NCI-H1694 treated with DMSO at 0.1 percent for 48 hours (cell line): ENCODE measurements at regions not wholly inside any gene's neighbourhood (a gene's known extent, or its start where the extent isn't known, plus 50 kb on each side); places are given as distances from the start of the nearest gene placed in this dataset.

Experiments used
- DNase-seq: peaks from one replicate; lab custom pipeline; 2025; lab: John Stamatoyannopoulos, UW

DNA sequence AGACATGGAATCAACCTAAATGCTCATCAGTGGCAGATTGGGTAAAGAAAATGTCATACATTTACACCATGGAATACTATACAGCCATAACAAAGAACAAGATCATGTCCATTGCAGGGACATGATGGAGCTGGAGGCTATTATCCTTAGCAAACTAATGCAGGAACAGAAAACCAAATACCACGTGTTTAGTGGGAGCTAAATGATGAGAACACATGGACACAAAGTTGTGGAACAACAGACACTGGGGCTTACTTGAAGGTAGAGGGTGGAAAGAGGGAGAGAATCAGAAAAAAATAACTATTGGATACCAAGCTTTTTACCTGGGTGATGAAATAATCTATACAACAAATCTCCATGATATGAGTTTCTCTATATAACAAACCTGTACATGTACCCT lies 701.3 kb downstream of the TBC1D32 start:
- no peak for DNase-seq

DNA sequence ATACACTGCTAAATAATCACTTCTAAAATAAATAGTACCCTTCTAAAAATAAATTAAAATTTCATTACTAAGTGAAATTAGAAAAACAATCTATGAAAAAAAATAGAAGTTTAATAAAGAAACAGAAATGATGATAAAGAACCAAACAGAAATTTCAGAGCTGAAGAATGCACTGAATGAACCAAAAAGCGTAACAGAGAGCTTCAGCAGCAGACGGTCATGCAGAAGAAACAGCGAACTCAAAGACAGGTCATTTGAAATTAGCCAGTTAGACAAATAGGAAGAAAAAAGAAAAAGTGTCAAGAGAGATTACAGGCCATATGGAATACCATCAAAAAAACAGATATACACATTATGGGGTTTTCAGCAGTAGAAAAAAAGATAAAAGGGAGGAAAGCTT lies 706.7 kb downstream of the TBC1D32 start:
- no peak for DNase-seq

DNA sequence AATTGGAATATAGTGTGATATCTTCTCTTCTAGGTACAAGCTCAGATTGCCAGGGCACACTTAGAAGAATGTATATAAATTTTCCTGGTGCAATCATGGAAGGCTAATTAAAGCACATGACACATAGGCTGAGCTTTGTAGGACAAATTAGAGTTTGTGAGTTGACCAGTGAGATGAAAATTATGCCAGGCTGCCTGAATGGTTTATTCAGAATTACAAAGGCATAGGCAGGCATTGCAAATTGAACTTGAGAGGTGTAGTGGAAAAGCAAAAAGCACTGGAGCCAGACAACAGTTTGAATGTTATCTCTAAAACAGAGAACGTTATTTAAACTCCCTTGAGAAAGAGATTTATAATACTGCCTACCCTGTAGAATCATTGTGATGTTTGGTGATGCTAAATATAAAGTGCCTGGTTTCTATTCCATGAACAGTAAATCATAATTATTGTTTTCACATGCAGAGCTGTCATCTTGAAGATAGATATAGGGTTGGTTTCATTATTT lies 712.1 kb downstream of the TBC1D32 start:
- no peak for DNase-seq

DNA sequence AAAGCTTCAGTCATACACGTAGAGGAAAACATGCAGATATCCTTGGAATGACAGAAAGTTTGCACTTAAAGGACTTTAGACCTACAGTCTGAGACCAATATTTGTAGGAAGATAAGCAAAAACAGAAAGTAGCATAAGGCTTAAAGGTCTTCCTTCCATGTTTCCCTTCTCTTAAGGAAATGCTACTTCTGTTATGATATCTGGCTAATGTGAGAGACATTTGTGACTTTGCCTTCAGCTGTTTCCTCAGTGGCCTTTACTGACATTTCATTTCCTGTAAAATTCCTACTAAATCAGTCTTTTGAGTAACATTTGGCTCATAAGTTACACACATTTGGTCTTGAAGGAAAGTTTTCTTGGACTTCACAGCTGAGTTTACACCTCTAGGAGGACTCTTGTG lies 713.4 kb downstream of the TBC1D32 start:
- no peak for DNase-seq

DNA sequence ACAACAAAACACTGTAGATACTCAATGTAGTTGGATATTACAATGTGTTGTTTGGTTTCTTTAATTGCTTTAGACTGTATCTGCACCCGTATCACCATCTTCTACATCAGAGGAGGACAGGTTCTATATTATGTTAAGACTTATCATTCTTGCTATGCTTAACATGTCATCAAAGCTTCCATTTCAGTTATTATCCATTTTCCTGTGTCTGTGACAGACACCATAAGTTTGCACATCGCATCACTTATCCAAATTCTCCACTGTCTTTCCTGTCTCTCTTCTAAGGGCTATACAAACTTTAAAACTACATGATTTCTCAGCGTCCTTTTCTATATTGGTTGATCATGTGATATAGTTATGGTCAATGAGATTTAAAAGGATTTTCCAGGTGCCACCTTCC lies 719.0 kb downstream of the TBC1D32 start:
- no peak for DNase-seq

DNA sequence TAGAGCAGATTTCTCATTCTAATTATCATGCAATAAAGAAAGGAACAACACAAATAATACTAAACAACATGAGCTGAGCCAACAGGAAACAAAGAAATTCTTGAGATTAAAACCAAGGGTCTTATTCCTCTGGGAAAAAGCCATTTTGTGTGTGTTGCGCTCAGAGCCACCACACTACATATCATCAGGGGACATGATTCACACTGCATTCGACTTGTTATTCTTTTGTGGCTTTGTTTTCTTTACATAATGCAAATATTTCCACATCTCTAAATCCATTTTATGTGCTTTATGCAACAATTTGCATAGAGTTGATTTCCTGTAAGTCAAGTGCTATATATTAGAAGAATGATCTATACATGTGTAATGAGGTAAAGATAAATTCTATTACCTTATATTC lies 719.6 kb downstream of the TBC1D32 start:
- no peak for DNase-seq

DNA sequence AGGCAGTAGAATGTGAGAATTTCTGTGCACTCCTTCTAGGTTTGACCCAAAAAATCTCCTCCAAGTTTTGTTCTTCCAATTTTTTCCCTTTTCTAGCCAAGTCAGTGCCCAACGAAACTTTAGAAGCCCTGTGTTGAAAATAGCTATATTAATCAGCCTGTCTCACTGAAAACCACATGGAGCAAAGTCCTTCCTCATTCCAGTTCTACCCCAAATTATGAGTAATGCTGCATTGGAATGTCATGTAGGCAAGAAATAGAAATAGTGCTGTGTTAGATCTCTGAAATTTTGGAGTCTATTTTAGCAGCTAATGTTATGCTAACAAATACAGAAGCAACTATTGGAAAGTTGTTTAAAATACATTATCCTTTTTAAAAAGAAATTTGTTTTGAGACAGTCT lies 725.5 kb downstream of the TBC1D32 start:
- DNase-seq, result no peak

DNA sequence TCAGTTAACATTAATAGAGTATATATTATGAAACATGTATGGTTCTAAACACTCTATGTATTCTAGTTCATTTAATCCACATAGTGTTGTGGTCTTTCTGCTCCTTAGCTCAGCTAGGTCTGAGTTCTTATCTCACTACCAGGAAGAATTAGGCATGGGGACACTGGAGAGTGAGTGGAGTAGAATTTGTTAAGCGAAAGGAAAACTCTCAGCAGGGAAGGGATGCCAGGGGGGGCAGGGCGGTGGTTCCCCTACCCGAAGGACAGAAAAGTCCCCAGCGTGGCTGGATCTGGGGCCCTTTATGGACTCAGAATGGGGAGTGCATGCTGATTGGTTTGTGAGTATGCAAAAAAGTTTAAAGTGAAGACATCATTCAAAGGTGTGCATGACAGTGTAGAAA lies 727.5 kb downstream of the TBC1D32 start:
- no peak for DNase-seq

DNA sequence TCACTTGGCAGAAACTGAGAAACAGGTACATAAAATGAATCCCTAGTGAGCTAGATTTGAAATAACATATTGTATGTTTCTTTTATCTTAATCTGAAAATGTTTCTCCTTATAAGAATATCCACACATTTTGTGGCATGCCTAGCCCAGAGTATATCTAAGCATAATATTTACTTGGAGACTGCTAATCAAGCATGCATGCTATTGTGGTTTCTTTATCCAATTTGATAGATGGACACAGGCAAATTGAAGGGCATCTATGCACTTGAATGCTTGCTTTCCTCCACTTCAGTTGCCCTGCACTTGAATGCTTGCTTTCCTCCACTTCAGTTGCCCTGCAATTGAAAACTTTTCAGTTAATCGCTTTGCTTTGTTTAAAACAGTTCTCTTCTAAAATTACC lies 729.8 kb downstream of the TBC1D32 start:
- no peak for DNase-seq

DNA sequence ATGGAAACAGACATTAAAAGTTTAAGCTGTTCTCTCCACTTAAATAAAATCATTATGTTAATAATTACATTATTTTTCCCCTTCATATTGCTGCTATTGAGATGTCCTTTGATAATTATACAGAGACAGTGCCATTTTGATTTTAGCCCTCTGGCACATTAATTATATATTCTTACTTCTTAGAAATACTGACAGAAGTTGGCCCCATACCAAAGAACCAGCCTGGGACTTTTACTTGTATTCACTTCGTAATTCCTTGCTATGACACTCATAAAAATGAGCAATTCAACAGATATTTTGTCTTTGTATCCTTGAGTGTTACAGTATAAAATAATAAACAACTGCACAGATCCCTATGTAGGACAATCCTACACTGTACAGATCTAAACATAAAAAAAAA lies 743.7 kb downstream of the TBC1D32 start:
- DNase-seq, result no peak

DNA sequence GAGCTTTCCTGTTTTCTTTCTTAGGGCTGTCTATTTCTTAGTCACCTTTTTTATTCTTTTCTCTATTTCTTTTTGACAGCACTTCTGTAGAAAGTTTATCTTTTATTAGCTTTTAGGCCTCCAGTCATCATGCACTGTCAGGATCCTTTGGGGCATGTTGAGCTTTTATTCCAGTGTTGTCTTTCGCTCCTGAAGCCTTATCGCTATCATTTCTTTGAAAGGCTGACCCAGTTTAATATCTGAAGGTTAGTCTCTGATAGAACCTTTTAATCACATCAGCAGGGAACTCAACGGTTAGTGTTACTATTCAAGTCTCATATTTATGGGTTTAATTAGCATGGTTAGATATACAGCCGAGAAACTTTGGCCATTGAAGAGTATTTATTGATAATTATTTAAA lies 745.9 kb downstream of the TBC1D32 start:
- DNase-seq, result no peak

DNA sequence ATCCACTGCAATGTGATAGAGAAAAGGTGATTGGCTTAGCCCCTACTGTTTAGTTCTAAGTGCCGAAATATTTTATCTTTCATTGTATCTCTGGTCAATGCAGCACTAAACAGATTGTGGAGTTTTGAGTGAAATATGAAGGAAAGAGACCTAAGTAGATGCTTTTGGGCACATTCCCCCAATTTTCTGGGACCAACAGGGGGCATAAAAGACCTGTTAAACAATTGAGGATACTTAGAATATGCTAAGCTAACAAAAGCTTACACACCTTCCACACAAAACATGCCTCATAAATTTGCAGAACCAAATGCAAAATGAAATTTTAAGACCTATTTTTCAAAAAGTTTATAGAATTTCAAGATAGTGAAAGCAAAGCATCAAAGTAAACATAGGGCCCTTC lies 746.9 kb downstream of the TBC1D32 start:
- DNase-seq, result no peak

DNA sequence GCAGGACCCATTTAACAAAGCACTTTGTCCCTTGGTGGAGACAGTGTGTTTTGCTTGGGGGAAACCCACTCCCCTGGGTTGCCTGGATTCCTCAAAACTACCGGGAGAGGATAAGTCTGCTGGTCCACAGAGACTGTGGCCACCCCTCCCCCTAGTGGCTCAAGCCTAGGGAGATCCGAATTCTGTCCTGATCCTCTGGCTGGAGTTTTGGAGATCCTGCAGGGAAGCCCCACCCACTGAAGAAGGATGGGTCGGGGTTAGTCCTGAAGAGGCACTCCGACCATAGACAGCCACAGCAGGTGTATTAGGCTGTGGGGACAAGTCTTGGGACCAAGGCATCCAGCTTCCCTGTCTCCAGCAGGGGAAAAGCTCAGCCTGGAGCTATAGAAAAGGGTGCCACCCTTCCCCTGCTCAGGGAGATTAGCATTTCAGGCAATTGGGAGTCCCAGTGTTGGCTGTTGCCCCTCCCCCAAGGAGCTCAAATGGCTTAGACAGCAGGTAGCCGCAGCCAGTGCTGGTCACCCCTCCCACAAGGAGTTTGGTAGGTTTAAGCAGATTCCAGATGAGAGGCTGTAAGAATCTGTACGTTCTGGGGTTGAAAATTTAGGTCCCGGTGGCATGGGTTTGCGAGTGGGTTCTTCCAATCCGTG lies 750.0 kb downstream of the TBC1D32 start:
- no peak for DNase-seq

DNA sequence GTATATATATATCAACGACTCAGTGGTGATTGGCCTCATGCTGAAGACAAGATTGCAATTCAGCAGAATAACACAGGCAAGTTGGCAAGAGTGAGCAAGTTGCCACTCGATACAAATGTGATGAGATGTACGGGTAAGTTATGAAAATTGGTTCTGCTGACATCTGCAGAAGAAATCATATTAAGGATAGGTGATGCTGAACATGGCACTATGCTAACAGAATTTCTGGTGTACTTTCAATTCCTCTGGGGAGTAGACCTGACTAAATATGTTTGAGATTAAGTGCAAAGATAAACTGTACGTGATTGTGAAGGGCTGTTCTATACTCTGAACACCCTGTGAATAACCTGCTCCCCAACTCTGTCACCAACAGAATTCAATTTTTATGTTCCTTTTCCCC lies 758.2 kb downstream of the TBC1D32 start:
- DNase-seq, result no peak

DNA sequence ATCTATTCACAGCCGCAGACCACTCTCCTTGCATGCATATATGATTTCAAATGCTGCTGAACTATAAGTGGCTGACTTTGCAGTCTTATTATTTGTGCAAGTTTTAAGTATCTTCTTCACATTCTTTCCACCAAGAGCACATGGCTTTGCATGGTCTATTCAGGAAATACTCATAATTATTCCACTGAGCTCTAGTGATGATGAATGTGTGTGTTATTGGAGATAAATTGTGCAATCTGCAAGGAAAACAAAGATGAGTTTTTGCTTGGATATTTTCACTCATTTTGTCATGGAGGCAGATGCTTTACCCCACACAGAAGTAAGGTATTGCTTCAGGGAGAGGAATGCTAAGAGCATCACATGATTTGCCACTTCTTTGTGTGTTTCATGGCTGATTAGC lies 764.6 kb downstream of the TBC1D32 start:
- DNase-seq, result no peak

DNA sequence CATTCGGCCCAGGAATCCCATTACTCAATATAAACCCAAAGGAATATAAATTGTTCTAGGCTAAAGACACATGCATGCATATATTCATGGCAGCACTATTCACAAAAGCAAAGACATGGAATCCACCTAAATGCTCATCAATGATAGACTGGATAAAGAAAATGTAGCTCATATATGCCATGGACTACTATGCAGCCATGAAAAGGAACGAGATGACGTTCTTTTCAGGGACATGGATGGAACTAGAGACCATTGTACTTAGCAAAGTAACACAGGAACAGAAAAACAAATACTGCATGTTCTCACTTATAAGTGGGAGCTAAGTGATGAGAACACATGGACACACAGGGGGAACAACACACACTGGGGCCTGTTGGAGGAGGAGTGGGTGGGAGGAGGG lies 769.5 kb downstream of the TBC1D32 start:
- no peak for DNase-seq

DNA sequence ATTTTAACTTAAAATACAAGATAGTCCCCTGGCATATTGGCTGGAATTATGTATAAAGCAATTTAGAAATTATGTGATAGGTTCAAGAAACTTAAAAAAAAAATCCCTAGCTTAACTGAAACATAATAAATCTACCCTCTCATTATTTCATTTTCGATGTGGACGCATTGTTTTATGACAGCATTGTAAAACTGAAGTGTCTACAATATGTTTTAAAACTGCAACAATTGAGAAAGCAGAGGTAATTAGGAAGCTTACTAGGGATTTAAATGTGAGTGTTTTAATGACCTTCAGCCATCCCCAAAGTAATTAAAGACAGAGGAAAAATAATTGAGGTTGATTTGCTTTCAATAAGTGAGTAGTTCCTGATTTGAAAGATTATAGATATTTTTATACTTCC lies 776.0 kb downstream of the TBC1D32 start:
- DNase-seq, result no peak

DNA sequence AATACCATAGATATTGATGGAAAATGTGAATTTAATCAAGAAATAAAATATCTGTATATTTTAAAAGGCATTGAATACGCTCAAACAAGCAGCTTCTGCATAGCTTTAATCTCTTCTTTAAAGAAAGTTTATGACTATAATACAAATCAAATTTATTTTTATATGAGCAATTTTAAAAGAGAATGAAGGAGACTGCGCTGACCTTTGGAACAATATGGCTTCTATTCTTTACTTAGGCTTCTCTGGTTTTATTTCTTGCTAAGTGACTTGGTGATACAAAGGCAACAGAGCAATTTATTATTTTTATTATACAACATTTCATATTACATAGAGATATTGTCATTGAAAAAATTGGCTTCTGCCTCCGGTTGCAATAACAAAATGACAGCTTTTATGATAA lies 776.7 kb downstream of the TBC1D32 start:
- no peak for DNase-seq

DNA sequence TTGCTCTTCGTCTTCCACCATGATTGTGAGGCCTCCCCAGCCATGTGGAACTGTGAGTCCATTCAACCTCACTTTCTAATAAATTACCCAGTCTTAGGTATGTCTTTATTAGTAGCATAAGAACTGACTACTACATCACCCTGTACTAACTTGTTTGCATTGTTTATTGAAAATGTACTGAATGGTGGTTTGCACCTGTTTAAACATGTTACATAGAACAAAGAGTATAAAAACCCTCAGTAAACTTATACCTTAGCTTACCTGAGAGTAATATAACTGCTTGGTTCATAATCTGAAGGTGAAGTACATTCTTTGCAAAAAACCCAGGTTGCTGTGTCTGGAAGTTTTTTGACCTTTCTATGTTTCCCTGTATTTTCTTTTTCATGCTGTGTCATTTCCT lies 777.8 kb downstream of the TBC1D32 start:
- no peak for DNase-seq

DNA sequence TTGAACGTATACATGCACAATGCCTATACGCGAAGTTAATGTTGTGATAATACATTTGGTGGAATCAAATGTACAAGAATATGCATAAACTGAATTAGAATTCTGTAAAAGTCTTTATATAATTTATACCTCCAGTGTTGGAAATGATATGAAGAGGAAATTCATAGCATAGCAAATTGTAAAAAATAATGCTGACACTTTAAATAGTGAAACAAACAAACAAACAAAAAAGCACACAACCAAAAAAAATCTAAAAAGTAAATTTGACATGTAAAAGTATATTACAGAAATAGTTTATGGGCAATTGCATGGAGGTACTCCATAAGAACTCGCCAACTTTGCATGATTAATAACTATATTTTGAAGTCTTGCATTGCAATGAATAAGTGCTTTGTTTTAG lies 780.9 kb downstream of the TBC1D32 start:
- no peak for DNase-seq

DNA sequence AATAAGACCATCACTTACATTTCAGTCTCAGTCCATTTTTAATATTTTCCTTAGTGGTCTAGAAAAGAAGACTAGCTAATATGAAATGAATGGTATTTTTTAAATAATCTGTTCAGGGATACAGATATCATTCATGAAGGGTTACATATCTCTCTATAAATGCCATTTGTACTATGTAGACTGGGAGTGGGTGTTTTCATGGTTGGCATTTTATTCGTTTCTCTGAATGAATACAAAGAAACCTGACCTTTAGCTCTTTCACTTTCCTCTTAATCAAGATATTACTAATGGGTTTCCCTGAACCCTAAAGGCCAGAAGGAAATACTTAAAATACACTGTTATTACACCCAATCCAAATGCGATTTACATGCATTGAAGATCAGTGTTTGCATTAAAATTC lies 788.9 kb downstream of the TBC1D32 start:
- no peak for DNase-seq

DNA sequence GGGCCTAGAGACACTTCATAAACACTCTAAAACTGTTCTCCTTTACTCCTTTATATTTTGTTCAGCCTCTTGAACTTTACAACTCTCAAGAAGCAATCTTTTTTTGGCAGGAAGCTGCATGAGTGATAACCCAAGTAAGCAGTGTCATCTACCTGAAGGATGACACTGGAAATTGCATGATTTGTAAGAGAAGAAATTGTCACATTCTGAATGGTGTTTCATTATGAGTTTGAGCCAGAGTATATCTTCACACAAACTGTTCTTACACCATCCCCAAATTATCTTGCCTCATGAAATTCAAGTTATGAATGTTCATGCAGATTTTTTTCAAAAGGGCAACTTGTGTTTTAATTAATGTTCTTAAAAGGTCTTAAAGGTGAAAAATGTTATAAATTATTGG lies 799.3 kb downstream of the TBC1D32 start:
- no peak for DNase-seq

DNA sequence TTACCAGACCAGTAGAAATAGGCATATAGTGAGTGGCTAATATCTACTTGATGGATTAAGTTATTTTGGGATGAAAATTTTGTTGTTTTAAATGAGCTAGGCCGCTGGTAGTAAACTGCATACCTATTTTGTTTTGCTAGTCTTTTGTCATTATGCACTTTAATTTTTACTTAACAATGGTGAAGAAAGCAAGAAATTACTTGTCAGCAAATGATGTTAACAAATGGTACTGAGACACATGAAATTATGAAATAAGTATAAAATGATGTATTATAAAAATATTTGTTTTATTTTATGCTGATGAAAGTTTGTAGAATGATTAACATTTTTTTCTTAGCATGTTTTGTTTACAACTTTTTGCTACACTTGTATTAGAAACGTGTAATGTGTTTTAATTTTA lies 807.7 kb downstream of the TBC1D32 start:
- DNase-seq, result no peak

DNA sequence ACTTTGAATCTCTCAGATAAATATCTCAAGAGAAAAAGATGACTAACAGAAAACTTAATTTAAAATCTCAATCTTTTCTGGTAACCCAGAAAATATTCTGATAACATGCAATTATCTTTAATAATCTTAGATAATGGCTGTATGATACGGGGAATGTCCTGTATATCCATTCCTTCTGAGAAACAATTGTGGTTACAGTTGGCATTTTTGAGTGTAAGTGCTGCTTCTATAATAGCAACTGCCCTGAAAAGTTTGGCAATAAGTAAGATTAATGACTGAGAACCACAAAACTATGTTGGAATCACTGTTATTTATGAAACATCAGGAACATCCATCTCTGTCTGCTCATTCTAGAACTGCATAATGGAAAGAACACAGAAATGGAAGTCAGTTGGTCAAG lies 819.7 kb downstream of the TBC1D32 start:
- no peak for DNase-seq

DNA sequence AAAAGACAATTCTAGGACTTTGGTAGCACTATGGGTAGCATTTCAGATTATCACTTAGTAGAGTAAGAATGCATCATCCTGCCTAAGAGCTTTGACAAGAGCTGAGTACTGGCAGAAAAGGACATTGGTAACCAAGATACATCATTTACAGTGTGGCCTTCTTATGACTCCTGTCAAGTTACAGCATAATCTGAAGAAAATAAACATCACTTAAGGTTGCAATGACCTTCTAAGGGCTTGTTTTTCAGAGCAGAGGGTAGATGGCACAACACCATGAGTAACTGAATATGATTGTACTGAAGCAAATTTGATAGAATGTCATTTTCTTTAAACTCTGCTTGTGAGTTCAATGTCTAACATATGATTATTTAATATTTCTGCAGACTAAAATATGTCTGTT lies 822.6 kb downstream of the TBC1D32 start:
- DNase-seq, result no peak
